T-helper 9 cell (primary cell): ENCODE measurements at regions not wholly inside any gene's neighbourhood (a gene's known extent, or its start where the extent isn't known, plus 50 kb on each side); places are given as distances from the start of the nearest gene placed in this dataset.

Source experiments
- DNase-seq: peaks from one replicate; pipeline ENCODE4 v3.0.0-alpha.2; 2020

DNA sequence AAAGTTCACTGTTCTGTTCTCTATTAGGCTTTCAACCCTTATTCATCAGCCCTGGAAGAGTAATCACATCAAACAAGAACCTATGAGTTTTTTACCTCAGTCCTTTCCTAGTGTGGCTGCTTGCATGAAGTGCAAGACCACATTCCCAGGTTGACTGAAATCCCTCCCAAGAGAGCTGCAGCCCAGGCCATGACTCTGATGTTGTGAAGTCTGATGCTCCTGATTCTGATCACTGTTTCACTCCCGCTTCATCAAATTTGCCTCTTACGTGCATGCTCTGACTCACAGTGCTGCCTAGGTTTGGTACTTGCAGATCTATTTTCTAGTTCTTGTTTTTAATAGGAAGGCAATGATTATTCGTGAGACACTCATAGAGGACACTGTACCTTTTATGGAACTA is 58.2 kb upstream of the DSEL start:
- no peak for DNase-seq

DNA sequence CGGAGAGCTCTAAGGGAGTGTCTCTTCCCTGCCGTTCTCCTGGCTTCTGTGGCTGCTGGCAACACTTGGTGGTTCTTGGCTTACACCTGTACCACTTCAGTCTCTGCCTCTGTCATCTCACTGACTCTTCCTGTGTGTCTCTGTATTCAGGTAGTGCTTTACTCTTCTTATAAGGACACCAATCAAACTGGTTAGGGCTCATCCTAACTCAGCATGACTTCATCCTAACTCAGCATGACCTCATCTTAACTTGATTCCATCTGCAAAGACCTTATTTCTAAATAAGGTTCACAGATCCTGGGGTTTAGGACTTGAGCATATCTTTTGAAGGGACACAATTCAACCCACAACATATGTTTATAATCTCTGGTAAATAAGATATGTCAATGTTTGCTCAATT is 51.6 kb upstream of the DSEL start:
- no peak for DNase-seq
